ENCODE measurements at regions not wholly inside any gene's neighbourhood (a gene's known extent, or its start where the extent isn't known, plus 50 kb on each side); places are given as distances from the start of the nearest gene placed in this dataset.
A peak's percentile ranks its signal among the peaks of the same experiment; 100 is the strongest.

DNA sequence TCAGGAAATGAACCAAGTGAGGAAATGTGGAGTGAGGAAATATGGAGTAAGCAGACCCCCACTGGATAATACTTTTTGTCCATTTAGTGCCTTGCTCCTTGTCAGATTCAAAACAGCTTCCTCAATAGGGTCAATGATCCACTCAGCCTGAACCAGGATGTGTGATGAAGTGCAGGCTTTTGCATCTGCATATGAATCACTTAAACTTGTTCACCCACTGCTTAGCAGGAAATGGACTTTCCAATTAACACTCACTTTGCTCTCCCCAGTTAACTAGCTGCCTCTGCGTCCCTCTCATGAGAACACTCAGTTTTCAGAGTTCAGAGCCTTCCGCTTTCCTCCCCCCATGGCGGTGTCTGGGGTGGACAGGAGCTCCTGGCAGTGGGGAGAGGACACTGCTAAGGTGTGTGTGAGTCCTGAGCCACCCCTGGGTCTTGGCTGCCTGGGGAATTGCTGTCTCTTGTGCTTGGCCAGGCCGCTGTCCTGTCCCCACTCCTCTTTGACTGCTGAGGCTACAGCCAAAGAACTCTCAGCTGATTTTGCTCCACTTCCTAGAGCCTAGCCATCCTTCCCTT lies 621.8 kb downstream of the CDH26 start:
- POLR2A ChIA-PET, result no interaction called here
- CTCF ChIA-PET, result no interaction called here
- no peaks in the 10 kb centered on the region for H3K36me3 Mint-ChIP-seq (ENCODE audit: insufficient read depth, unreplicated experiment)
- intact Hi-C loops (cut with micrococcal nuclease), result no loop called here
- H3K9me3 Mint-ChIP-seq (ENCODE audit: unreplicated experiment), result no peaks in the 10 kb centered on the region
- no peak for DNase-seq (ENCODE audit: unreplicated experiment)
- no TSS peak for BruUV-seq (replicated peaks)
- no peak overlapping the region for H3K27ac Mint-ChIP-seq (ENCODE audit: low read depth, unreplicated experiment)
- peaks cover 73% of the 10 kb centered on the region for H3K27me3 Mint-ChIP-seq (ENCODE audit: insufficient read depth, unreplicated experiment)
- no peak for TF ChIP-seq CTCF (IDR thresholded peaks at IDR 0.05; ENCODE audit: unreplicated experiment)
- H3K4me3 Mint-ChIP-seq (ENCODE audit: unreplicated experiment), result no peak overlapping the region
- H3K4me1 Mint-ChIP-seq (ENCODE audit: insufficient read depth, unreplicated experiment), result no peaks in the 10 kb centered on the region

GRCh38 chr20:60581606-60582115 lies 623.4 kb downstream of the CDH26 start:
- no peaks in the 10 kb centered on the region for H3K4me1 Mint-ChIP-seq (ENCODE audit: insufficient read depth, unreplicated experiment)
- CTCF ChIA-PET, result no interaction called here
- no peaks in the 10 kb centered on the region for H3K36me3 Mint-ChIP-seq (ENCODE audit: insufficient read depth, unreplicated experiment)
- H3K27ac Mint-ChIP-seq (ENCODE audit: low read depth, unreplicated experiment), result no peak overlapping the region
- DNase-seq (ENCODE audit: unreplicated experiment), result no peak
- no peak for TF ChIP-seq CTCF (IDR thresholded peaks at IDR 0.05; ENCODE audit: unreplicated experiment)
- intact Hi-C loops (cut with micrococcal nuclease), result no loop called here
- H3K4me3 Mint-ChIP-seq (ENCODE audit: unreplicated experiment), result no peak overlapping the region
- no peaks in the 10 kb centered on the region for H3K9me3 Mint-ChIP-seq (ENCODE audit: unreplicated experiment)
- BruUV-seq (replicated peaks), result no TSS peak
- peaks cover 78% of the 10 kb centered on the region for H3K27me3 Mint-ChIP-seq (ENCODE audit: insufficient read depth, unreplicated experiment)
- POLR2A ChIA-PET, result no interaction called here

DNA sequence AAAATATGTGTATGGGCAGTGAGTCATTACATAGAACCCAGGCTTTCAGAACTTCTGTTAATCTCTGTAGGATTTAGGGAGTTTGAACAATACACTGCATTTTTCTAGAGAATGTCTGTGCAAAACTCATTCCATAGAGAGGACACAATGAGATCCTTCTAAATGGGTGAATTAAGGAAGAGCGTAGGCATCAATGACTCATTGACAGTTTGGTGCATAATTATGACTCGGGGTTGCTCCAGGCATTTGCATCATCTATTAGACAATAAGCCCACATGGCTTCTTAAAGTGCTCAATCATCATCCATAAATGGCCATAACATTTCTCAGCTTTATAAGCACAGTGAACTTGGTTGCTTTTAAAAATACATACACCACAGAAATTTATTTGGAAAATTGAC lies 625.5 kb downstream of the CDH26 start:
- CTCF ChIA-PET, result interaction anchor here (1.3 kb wide), 1 partner anchor 373 kb away, joined by 3 read pairs; no protein-coding TSS in a partner anchor
- H3K27ac Mint-ChIP-seq (ENCODE audit: low read depth, unreplicated experiment), result no peak overlapping the region
- BruUV-seq (replicated peaks), result no TSS peak
- POLR2A ChIA-PET, result no interaction called here
- peaks cover 64% of the 10 kb centered on the region for H3K27me3 Mint-ChIP-seq (ENCODE audit: insufficient read depth, unreplicated experiment)
- no peak overlapping the region for H3K4me3 Mint-ChIP-seq (ENCODE audit: unreplicated experiment)
- intact Hi-C loops (cut with micrococcal nuclease), result no loop called here
- no peaks in the 10 kb centered on the region for H3K36me3 Mint-ChIP-seq (ENCODE audit: insufficient read depth, unreplicated experiment)
- TF ChIP-seq CTCF (IDR thresholded peaks at IDR 0.05; ENCODE audit: unreplicated experiment), result no peak
- DNase-seq (ENCODE audit: unreplicated experiment), result peak; percentile 3
- no peaks in the 10 kb centered on the region for H3K4me1 Mint-ChIP-seq (ENCODE audit: insufficient read depth, unreplicated experiment)
- H3K9me3 Mint-ChIP-seq (ENCODE audit: unreplicated experiment), result no peaks in the 10 kb centered on the region

DNA sequence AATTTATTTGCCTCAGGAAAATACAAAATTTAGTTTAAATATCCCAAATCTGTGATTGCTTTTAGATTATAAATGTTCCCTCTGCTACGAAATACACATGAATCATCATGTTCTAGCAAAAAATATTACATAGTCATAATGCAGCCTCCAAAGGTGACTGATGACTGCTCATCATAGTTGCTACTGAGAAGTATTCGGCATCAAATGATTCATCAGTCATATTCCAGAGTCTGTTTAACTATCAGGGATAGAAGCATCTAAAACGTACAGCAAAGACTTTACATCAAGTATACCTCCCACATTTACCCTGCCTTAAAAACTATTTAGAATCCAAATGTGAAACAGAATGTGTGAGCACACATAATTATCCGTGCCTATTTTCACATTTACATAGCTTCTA lies 626.0 kb downstream of the CDH26 start:
- no peak for TF ChIP-seq CTCF (IDR thresholded peaks at IDR 0.05; ENCODE audit: unreplicated experiment)
- Mint-ChIP-seq H3K4me3 (ENCODE audit: unreplicated experiment) (no peak overlapping the region), H3K36me3 (ENCODE audit: insufficient read depth, unreplicated experiment) (no peaks in the 10 kb centered on the region), H3K27me3 (ENCODE audit: insufficient read depth, unreplicated experiment) (peaks cover 60% of the 10 kb centered on the region), H3K9me3 (ENCODE audit: unreplicated experiment) (no peaks in the 10 kb centered on the region), H3K4me1 (ENCODE audit: insufficient read depth, unreplicated experiment) (no peaks in the 10 kb centered on the region), H3K27ac (ENCODE audit: low read depth, unreplicated experiment) (no peak overlapping the region)
- intact Hi-C loops (cut with micrococcal nuclease), result no loop called here
- ChIA-PET CTCF (no interaction called here), POLR2A (no interaction called here)
- no TSS peak for BruUV-seq (replicated peaks)
- DNase-seq (ENCODE audit: unreplicated experiment), result no peak
